Naive thymus-derived CD8-positive, alpha-beta T cell (primary cell): ENCODE measurements at regions not wholly inside any gene's neighbourhood (a gene's known extent, or its start where the extent isn't known, plus 50 kb on each side); places are given as distances from the start of the nearest gene placed in this dataset.

ENCODE experiments used
- ATAC-seq, 2 donors: fragments of 150-1000 bp; cut with Tn5 transposase in 1 of 2; sonication (Bioruptor Pico), chemical (Tn5 transposase) in 1 of 2; 1 replicate in 1 of 2; 2 replicates in 1 of 2; pipeline ENCODE4 v1.10.0; 2021; ENCODE audit warnings: mild to moderate bottlenecking in 2 of 2, moderate library complexity in 2 of 2
- POLR2A ChIA-PET: fragments of 350-600 bp; sonication (Branson Sonifier 250); formaldehyde crosslinking; loops from one replicate; lab custom pipeline; 2021; ENCODE audit warnings: antibody characterized with exemption; lab: Charles Lee
- DNase-seq, 10 donors: peaks; one replicate each; pipeline versions ENCODE4 v3.0.0 to v3.0.0-alpha.2; 2020 to 2022
- H3K27ac Mint-ChIP-seq, 10 donors: one replicate each; pipeline ENCODE4 v1.8.0; 2020 to 2022; ENCODE audit warnings: mild to moderate bottlenecking in 10 of 10, mixed read lengths in 10 of 10, moderate library complexity in 4 of 10, inconsistent platforms in 1 of 10
- H3K27me3 Mint-ChIP-seq, 5 donors: one replicate each; pipeline ENCODE4 v1.8.0; 2021 to 2022; ENCODE audit warnings: mixed read lengths in 5 of 5
- H3K36me3 Mint-ChIP-seq, 3 donors: one replicate each; pipeline ENCODE4 v1.8.0; 2020 to 2022; ENCODE audit warnings: mixed read lengths in 3 of 3, mild to moderate bottlenecking in 2 of 3, inconsistent platforms in 1 of 3
- H3K4me1 Mint-ChIP-seq, 4 donors: one replicate each; pipeline ENCODE4 v1.8.0; 2021 to 2022; ENCODE audit warnings: mixed read lengths in 4 of 4
- H3K4me3 Mint-ChIP-seq, 10 donors: one replicate each; pipeline ENCODE4 v1.8.0; 2020 to 2022; ENCODE audit warnings: mild to moderate bottlenecking in 10 of 10, mixed read lengths in 10 of 10, moderate library complexity in 6 of 10, inconsistent platforms in 1 of 10
- H3K9me3 Mint-ChIP-seq, 9 donors: one replicate each; pipeline ENCODE4 v1.8.0; 2020 to 2022; ENCODE audit warnings: mixed read lengths in 9 of 9, mild to moderate bottlenecking in 3 of 9, inconsistent platforms in 1 of 9, moderate library complexity in 1 of 9

- H3K27me3 Mint-ChIP-seq, result no peaks in the 10 kb centered on the region
- H3K4me1 Mint-ChIP-seq, result no peaks in the 10 kb centered on the region
- H3K36me3 Mint-ChIP-seq, result peaks cover 0 to 12% (median 0%) of the 10 kb centered on the region in 3 donors
- DNase-seq (no peak), ATAC-seq (no peak)
- POLR2A ChIA-PET, result no interaction called here
- H3K9me3 Mint-ChIP-seq, result peaks cover 4 to 13% (median 6%) of the 10 kb centered on the region in 9 donors
- H3K27ac Mint-ChIP-seq, result no peak overlapping the region
- no peak overlapping the region for H3K4me3 Mint-ChIP-seq
Observed at GRCh38 chr20:6925744-6926278, 158.3 kb downstream of the BMP2 start.

DNA sequence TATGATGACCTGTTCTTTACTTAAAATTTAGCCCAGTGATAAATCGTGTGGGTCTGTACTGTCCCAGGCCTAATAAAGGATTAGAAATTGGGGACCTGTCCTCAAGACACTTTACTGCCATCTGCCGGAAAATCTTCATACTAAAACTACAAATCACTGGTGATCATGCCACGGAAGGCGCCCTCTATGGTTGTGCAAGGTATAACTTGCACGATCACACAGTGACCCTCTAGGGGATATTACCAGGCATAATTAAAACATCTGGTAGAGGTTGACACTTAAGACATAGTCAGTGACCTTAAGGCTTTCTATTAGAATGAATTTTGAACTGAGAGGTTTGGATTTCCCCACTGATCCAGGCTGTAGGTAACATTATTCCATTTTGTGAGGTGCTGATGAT is 172.6 kb downstream of the BMP2 start:
- ATAC-seq, result no peak
- no peak overlapping the region for H3K27ac Mint-ChIP-seq
- no peaks in the 10 kb centered on the region for H3K27me3 Mint-ChIP-seq
- no peak overlapping the region for H3K4me3 Mint-ChIP-seq
- no peak for DNase-seq
- no peaks in the 10 kb centered on the region for H3K36me3 Mint-ChIP-seq
- no peaks in the 10 kb centered on the region for H3K4me1 Mint-ChIP-seq
- POLR2A ChIA-PET, result no interaction called here
- H3K9me3 Mint-ChIP-seq, result peaks cover 0 to 8% (median 2%) of the 10 kb centered on the region in 9 donors

DNA sequence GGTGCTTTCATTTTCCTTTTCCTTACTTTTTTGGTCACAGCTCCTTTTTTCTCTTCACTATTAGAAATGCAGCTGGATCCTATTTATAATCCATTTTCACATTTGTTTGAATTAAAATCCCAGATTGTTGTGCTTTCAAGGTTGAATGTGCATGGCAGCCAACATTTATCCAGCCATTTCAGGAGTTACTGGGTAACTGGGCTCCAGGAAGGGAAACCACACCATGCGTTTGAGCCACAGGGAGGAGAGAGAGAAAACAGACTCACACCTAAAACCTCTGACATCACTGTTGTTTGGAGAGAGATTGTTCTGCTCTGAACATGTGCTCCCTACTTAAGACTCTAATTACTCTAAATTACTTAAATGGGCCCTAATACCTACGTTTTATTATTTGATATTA is 173.4 kb downstream of the BMP2 start:
- H3K27ac Mint-ChIP-seq, result no peak overlapping the region
- no peak overlapping the region for H3K4me3 Mint-ChIP-seq
- DNase-seq (no peak), ATAC-seq (no peak)
- H3K4me1 Mint-ChIP-seq, result no peaks in the 10 kb centered on the region
- H3K27me3 Mint-ChIP-seq, result no peaks in the 10 kb centered on the region
- POLR2A ChIA-PET, result no interaction called here
- no peaks in the 10 kb centered on the region for H3K36me3 Mint-ChIP-seq
- peaks cover 0 to 8% (median 3%) of the 10 kb centered on the region in 9 donors for H3K9me3 Mint-ChIP-seq

DNA sequence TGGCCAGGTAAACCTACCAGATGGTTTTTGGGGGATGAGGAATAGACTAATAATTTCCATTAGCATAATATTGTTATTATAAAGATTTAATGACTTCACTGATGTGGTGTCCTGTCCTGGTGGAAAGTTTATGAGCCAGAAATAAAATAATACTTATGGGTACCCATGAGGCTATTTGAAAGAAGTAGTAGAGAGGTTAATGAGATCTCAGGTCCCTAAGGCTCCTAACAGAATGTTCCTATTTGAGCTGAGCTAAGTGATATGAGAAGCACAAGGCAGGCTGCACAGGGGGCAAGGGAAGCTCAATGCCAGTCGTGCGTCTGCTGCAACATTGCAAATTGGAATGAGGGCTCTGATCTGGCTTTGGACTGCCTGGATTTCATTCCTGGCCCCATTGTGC is 174.1 kb downstream of the BMP2 start:
- Mint-ChIP-seq H3K27me3 (no peaks in the 10 kb centered on the region), H3K36me3 (no peaks in the 10 kb centered on the region), H3K9me3 (peaks cover 0 to 8% (median 4%) of the 10 kb centered on the region in 9 donors), H3K4me1 (no peaks in the 10 kb centered on the region), H3K27ac (no peak overlapping the region), H3K4me3 (no peak overlapping the region)
- DNase-seq (no peak), ATAC-seq (no peak)
- POLR2A ChIA-PET, result no interaction called here

- no peaks in the 10 kb centered on the region for H3K27me3 Mint-ChIP-seq
- POLR2A ChIA-PET, result no interaction called here
- H3K27ac Mint-ChIP-seq, result no peak overlapping the region
Observed at GRCh38 chr20:6942266-6942665, 174.8 kb downstream of the BMP2 start.

GRCh38 chr20:6944292-6944691 is 176.8 kb downstream of the BMP2 start:
- Mint-ChIP-seq H3K4me1 (no peaks in the 10 kb centered on the region), H3K9me3 (peaks cover 0 to 9% (median 4%) of the 10 kb centered on the region in 9 donors)

More at GRCh38 chr20:6942266-6942665, 174.8 kb downstream of the BMP2 start:
- ATAC-seq, result no peak
- DNase-seq, result no peak
- no peak overlapping the region for H3K4me3 Mint-ChIP-seq
- H3K36me3 Mint-ChIP-seq, result no peaks in the 10 kb centered on the region
- H3K9me3 Mint-ChIP-seq, result peaks cover 0 to 8% (median 2%) of the 10 kb centered on the region in 9 donors
- no peaks in the 10 kb centered on the region for H3K4me1 Mint-ChIP-seq

DNA sequence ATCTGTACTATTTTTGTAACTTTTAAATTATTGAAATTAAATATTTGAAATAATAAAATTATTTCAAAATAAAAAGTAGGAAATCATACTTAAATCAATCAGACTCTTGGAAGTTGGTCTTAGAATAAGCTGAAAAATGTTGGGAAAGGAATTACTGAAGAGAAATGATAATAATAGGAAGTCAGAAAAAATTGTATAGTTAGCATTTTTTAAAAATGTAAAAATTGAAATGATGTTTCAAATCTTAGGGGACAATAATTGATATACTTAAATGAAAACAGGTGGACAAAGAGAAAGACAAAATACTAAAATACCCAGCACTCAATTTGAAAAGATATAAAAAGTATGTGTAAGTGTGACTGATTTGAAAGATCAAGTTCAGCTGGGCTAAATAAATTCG is 186.1 kb downstream of the BMP2 start:
- ATAC-seq (no peak), DNase-seq (no peak)
- POLR2A ChIA-PET, result no interaction called here
- H3K9me3 Mint-ChIP-seq, result peaks cover 0 to 24% (median 16%) of the 10 kb centered on the region in 9 donors
- H3K27me3 Mint-ChIP-seq, result no peaks in the 10 kb centered on the region
- H3K27ac Mint-ChIP-seq, result no peak overlapping the region
- no peaks in the 10 kb centered on the region for H3K36me3 Mint-ChIP-seq
- H3K4me3 Mint-ChIP-seq, result no peak overlapping the region
- H3K4me1 Mint-ChIP-seq, result no peaks in the 10 kb centered on the region

More at GRCh38 chr20:6944292-6944691, 176.8 kb downstream of the BMP2 start:
- H3K27ac Mint-ChIP-seq, result no peak overlapping the region
- H3K4me3 Mint-ChIP-seq, result no peak overlapping the region
- no peaks in the 10 kb centered on the region for H3K36me3 Mint-ChIP-seq
- ATAC-seq (no peak), DNase-seq (no peak)
- no peaks in the 10 kb centered on the region for H3K27me3 Mint-ChIP-seq
- POLR2A ChIA-PET, result no interaction called here

DNA sequence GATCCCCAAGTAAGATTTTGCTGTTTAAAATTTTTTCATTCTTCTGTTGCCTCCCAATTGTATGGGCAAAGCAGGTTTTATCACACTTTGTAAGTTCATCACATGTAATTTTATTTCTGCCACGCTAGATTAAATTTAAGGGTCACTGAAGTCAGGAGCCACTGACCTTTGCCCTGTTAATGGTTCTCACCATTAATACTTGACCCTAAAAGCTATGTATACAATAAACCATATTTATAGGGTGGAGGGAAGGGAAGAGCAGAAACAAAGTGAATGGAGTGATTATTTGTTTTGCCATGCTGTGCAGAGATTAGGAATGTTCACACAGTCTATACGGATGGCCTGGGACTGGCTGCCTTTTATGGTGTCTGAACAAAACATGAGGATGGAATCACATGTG is 186.7 kb downstream of the BMP2 start:
- POLR2A ChIA-PET, result no interaction called here
- H3K4me3 Mint-ChIP-seq, result no peak overlapping the region
- H3K9me3 Mint-ChIP-seq, result peaks cover 0 to 24% (median 16%) of the 10 kb centered on the region in 9 donors
- no peak for DNase-seq
- H3K4me1 Mint-ChIP-seq, result no peaks in the 10 kb centered on the region
- ATAC-seq, result no peak
- no peak overlapping the region for H3K27ac Mint-ChIP-seq
- no peaks in the 10 kb centered on the region for H3K27me3 Mint-ChIP-seq
- H3K36me3 Mint-ChIP-seq, result no peaks in the 10 kb centered on the region

GRCh38 chr20:6956056-6956455 is 188.6 kb downstream of the BMP2 start:
- Mint-ChIP-seq H3K27ac (no peak overlapping the region), H3K36me3 (no peaks in the 10 kb centered on the region), H3K27me3 (no peaks in the 10 kb centered on the region), H3K4me3 (no peak overlapping the region), H3K4me1 (no peaks in the 10 kb centered on the region), H3K9me3 (peaks cover 0 to 26% (median 12%) of the 10 kb centered on the region in 9 donors)
- POLR2A ChIA-PET, result no interaction called here
- no peak for DNase-seq
- no peak for ATAC-seq

DNA sequence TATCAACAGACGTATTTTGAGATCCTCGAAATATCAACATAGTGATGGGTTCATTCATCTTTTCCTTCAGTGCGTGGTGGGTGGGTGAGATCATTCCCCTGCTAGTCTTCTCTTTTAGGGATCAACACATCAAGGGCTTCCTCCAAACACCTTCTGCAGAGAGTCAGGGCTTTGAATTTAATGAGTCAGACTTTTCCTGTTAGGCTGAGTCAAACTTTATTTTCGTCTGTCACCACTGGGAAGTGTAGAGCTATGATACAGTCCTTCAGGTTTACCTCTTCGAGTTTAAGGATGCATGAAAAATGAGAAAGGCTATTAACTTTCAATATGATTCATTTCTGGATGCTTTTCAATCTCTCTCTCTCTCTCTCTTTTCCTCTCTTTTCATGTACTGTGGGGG is 189.1 kb downstream of the BMP2 start:
- POLR2A ChIA-PET, result no interaction called here
- Mint-ChIP-seq H3K4me1 (no peaks in the 10 kb centered on the region), H3K27me3 (no peaks in the 10 kb centered on the region), H3K9me3 (peaks cover 0 to 27% (median 8%) of the 10 kb centered on the region in 9 donors), H3K36me3 (no peaks in the 10 kb centered on the region), H3K4me3 (no peak overlapping the region), H3K27ac (no peak overlapping the region)
- DNase-seq, result no peak
- no peak for ATAC-seq

- peaks cover 0 to 18% (median 3%) of the 10 kb centered on the region in 9 donors for H3K9me3 Mint-ChIP-seq
- DNase-seq (no peak), ATAC-seq (no peak)
- H3K27ac Mint-ChIP-seq, result no peak overlapping the region
- H3K36me3 Mint-ChIP-seq, result no peaks in the 10 kb centered on the region
- no peaks in the 10 kb centered on the region for H3K27me3 Mint-ChIP-seq
- H3K4me3 Mint-ChIP-seq, result no peak overlapping the region
- H3K4me1 Mint-ChIP-seq, result no peaks in the 10 kb centered on the region
- POLR2A ChIA-PET, result no interaction called here
Observed at GRCh38 chr20:6959900-6960312, 192.4 kb downstream of the BMP2 start.

DNA sequence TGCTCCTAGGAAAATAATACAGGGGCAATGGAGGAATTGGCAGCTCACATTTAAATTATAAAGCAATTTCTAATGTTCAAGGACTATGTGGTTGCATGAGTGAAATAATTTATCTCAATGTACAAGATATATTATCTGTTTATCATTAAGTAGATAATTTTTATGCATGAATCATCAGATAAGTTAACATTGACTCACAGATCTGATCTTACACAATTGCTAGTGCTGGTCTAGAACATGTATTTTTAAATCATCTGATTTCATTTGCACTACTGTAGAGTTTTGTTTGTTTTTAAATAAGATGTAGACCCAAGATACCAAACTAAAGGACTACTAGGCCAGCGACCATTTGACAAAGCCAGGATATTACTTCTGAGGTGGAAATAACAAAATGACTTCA is 199.2 kb downstream of the BMP2 start:
- DNase-seq (no peak), ATAC-seq (no peak)
- Mint-ChIP-seq H3K27ac (no peak overlapping the region), H3K27me3 (no peaks in the 10 kb centered on the region), H3K9me3 (peaks cover 0 to 26% (median 3%) of the 10 kb centered on the region in 9 donors), H3K36me3 (no peaks in the 10 kb centered on the region), H3K4me1 (no peaks in the 10 kb centered on the region), H3K4me3 (no peak overlapping the region)
- POLR2A ChIA-PET, result no interaction called here

GRCh38 chr20:6974838-6975237 is 207.4 kb downstream of the BMP2 start:
- H3K9me3 Mint-ChIP-seq, result peaks cover 0 to 18% (median 0%) of the 10 kb centered on the region in 9 donors
- ATAC-seq (no peak), DNase-seq (no peak)
- H3K4me1 Mint-ChIP-seq, result no peaks in the 10 kb centered on the region
- POLR2A ChIA-PET, result no interaction called here
- H3K36me3 Mint-ChIP-seq, result no peaks in the 10 kb centered on the region
- H3K4me3 Mint-ChIP-seq, result no peak overlapping the region
- no peak overlapping the region for H3K27ac Mint-ChIP-seq
- no peaks in the 10 kb centered on the region for H3K27me3 Mint-ChIP-seq

- Mint-ChIP-seq H3K36me3 (no peaks in the 10 kb centered on the region), H3K27me3 (no peaks in the 10 kb centered on the region), H3K4me3 (no peak overlapping the region), H3K9me3 (peaks cover 0 to 19% (median 0%) of the 10 kb centered on the region in 9 donors), H3K27ac (no peak overlapping the region), H3K4me1 (no peaks in the 10 kb centered on the region)
- ATAC-seq (no peak), DNase-seq (no peak)
- POLR2A ChIA-PET, result no interaction called here
Observed at GRCh38 chr20:6975311-6975710, 207.8 kb downstream of the BMP2 start.
